Vagina (tissue), 2 donors: ENCODE measurements at regions not wholly inside any gene's neighbourhood (a gene's known extent, or its start where the extent isn't known, plus 50 kb on each side); places are given as distances from the start of the nearest gene placed in this dataset.

Experiments used
- POLR2A ChIP-seq, 2 donors: fragments of 450-650 bp; IDR thresholded peaks; one replicate each; pipeline ENCODE4 v1.6.1; 2017; ENCODE audit warnings: antibody characterized with exemption in 2 of 2, mild to moderate bottlenecking in 2 of 2, moderate library complexity in 2 of 2
- TF ChIP-seq, protein P1 (sequence below), 3 experiments: fragments of 450-650 bp in 2 of 3; fragments of 200-600 bp in 1 of 3; sonication (generic) in 1 of 3; IDR thresholded peaks; one replicate each; pipeline ENCODE4 v1.5.1; 2017 to 2019; ENCODE audit warnings: antibody characterized with exemption in 3 of 3, mild to moderate bottlenecking in 2 of 3, moderate library complexity in 2 of 3

- TF ChIP-seq, protein P1, sequence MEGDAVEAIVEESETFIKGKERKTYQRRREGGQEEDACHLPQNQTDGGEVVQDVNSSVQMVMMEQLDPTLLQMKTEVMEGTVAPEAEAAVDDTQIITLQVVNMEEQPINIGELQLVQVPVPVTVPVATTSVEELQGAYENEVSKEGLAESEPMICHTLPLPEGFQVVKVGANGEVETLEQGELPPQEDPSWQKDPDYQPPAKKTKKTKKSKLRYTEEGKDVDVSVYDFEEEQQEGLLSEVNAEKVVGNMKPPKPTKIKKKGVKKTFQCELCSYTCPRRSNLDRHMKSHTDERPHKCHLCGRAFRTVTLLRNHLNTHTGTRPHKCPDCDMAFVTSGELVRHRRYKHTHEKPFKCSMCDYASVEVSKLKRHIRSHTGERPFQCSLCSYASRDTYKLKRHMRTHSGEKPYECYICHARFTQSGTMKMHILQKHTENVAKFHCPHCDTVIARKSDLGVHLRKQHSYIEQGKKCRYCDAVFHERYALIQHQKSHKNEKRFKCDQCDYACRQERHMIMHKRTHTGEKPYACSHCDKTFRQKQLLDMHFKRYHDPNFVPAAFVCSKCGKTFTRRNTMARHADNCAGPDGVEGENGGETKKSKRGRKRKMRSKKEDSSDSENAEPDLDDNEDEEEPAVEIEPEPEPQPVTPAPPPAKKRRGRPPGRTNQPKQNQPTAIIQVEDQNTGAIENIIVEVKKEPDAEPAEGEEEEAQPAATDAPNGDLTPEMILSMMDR (IDR thresholded peaks at IDR 0.05): no peak
- no peak for TF ChIP-seq POLR2A (IDR thresholded peaks at IDR 0.05)
Measured at GRCh38 chr4:110955748-110956147, 332.9 kb upstream of the PITX2 start.
